HG03460 (cell line): ENCODE measurements at regions not wholly inside any gene's neighbourhood (a gene's known extent, or its start where the extent isn't known, plus 50 kb on each side); places are given as distances from the start of the nearest gene placed in this dataset.

Experiments
- ATAC-seq: cut with Tn5 transposase; IDR thresholded peaks from one replicate; pipeline ENCODE4 v1.9.1; 2021; ENCODE audit not compliant: unreplicated experiment

DNA sequence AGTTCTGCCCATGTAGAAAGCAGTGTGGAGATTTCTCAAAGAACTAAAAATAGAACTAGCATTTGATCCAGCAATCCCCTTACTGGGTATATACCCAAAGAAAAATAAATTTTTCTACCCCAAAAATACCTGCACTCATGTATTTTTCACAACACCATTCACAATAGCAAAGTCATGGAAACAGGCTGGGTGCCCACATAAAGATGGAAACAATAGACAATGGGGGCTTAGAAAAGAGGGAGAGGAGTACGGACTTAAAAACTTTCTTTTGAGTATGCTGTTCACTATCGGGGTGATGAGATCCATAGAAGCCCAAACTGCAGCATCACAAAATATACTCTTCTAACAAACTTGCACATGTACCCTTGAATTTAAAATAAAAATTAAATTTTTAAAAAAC lies 345.1 kb upstream of the CCDC54 start:
- ATAC-seq, result no peak

DNA sequence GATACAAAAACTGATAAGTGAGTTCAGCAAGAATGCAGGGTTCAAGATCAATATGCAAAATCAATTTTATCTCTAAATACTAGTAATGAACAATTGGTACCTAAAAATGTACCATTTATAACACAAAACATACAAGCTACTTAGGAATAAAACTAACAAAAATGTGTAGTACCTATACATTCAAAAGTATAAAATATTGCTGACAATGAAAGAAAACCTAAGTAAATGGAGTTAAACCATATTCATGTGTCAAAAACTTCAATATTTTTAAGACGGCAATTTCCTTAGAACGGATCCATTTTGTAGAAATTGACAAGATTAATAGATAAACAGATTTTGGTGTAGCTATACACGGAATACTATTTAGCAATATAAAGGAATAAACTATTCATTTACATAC lies 343.1 kb upstream of the CCDC54 start:
- no peak for ATAC-seq

DNA sequence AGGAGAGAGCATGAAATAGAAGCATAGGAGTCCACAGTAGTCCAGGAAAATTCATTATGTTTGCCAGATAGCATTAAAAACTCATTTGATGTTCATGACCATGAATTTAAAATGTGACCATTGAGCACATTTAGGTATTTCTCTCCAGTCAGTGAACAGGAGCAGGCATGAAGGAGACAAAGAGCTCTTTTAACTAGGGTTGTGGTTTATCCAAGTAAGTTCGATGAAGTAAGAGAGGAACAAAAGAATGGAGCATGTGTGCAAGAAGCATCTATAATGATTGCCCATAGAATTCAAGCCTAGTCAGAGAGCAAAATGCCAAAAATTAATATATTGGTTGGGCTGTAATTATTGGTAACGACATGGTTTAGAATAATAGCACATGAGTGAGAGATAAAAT lies 342.1 kb upstream of the CCDC54 start:
- no peak for ATAC-seq

DNA sequence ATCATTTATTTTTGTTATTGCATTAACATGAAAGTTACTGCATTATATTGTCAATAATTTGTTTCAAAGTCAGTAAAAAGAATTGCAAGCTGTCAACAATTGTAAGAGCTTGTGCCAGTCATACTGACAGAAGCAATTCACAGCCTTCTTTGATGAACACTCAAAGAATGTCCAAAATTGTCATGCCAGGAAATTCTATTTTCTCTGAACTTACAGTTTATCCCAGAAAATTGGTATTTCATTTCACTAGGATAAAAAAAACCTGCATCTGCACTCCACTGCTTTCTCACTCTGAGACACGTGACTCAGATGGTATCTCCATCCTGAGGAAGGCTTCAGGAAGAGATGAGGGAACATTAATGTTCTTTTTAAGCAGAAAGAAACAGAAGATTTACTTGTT lies 332.6 kb upstream of the CCDC54 start:
- no peak for ATAC-seq

DNA sequence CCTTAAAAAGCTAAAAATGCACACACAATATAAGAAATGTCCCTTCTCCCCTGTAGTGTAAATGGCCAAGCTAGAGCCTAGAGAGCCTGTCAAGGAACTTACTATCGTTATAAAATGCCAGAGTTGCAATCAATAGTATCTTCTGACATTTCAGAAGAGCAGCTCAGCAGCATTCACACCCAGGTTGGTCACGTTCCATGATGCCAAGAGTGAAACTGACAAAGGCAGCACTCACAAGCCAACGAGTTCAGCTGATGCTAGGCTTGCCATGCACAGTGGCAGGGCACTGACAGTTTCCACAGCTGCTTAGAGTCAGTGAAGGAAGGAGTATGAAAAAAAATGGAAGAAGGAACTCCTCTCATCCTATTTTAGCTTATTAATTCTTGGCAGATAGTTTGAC lies 331.4 kb upstream of the CCDC54 start:
- no peak for ATAC-seq

DNA sequence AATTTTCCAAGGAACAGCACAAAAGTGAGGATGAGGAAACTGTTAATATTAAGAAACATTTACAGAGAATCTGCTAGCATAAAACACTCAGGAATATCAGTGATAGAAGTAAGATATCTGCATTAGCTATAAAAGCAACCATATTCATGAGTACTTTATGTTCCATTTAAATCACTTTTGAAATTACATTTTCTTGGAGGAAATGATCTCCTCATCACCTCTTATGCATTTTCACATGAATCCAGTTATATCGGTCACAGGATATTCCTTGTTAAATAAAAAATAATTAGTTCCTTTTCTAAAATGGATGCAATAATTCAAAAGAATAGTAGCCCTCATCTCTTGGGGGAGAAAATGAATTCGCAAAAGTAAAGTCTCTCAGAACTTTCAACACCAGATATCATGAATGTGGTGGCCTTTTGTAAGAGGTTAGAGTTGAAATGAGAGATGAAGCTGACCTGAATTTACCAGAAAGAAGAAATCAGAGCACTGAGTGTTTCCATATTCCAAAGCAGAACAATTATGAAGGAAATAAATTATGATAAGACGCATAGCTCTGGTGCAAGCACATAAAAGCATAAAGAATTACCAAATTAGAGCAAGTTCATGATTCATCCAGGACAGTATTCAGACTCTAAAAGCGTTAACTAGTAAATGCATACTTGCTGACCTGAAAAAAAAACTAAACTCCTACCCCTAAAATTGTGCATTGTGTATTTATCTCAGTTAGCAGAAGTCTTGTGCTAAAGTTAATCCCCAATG lies 321.9 kb upstream of the CCDC54 start:
- no peak for ATAC-seq

DNA sequence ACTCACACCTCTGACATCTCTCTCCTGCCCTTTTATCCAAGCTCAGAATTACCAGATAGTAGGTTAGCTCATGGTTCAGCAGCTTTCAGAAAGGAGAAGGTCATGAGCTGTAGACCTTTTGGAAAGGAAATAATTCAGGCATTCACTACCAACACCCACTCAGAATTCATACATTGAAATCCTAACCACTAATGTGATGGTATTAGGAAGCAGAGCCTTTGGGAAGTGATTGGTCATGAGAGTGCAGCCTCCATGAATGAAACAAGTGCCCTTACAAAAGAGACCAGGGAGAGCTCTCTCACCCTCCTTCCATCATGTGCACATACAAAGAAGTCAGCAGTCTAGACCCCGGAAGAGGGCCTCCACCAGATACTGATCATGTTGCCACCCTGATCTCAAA lies 315.8 kb upstream of the CCDC54 start:
- no peak for ATAC-seq

DNA sequence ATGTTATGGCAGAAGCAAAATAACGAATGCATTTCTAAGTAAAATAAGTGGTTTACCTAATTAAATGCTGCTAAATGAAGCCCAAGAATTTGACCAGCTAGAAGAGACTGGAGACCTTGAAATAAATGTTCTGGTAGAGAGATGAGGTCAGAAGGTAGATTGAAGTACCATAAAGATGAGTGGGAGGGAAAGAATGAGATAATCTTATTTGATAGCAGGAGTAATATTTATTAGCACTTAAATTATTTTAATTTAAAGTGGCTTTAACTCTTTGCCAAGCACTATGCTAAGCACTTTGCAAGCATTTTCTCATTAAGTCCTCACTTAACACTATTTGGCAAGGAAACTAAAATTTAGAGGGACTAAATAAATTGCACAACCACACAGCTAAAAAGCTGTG lies 314.9 kb upstream of the CCDC54 start:
- ATAC-seq, result no peak

DNA sequence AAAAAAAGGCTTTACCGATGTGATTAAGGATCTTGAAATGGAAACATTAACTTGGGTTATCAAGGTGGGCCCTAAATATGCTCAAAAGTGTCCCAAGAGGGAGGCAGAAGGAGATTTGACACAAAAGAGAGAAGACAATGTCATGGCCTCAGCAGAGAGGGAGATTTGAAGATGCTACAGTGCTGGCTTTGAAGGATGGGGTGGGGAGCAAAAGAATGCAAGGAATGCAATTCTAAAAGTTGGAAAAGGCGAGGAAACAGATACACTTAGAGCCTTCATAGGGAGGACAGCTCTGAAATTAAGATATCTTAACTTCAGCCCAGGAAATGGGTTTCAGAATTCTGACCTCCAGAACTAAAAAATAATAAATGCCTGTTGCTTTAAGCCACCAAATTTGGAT lies 314.5 kb upstream of the CCDC54 start:
- ATAC-seq, result no peak

DNA sequence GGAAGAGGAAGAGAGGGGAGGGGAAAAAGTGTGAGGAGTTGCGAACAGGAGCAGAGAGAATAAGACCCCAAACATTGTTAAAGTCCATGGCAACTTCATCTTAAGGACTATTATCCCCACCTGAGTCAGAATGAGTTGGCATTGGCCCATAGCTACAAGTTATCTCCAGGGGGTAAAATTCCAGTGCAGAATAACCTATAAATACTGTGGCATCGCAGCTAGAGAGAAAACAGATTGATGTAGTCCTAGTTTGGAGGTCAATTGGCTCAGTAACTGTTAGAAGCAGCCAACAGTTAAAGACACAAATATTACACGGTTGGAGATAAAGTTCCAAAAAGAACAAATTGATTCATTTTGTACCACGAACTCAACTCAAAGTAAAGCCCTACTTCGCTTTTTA lies 313.9 kb upstream of the CCDC54 start:
- ATAC-seq, result no peak

DNA sequence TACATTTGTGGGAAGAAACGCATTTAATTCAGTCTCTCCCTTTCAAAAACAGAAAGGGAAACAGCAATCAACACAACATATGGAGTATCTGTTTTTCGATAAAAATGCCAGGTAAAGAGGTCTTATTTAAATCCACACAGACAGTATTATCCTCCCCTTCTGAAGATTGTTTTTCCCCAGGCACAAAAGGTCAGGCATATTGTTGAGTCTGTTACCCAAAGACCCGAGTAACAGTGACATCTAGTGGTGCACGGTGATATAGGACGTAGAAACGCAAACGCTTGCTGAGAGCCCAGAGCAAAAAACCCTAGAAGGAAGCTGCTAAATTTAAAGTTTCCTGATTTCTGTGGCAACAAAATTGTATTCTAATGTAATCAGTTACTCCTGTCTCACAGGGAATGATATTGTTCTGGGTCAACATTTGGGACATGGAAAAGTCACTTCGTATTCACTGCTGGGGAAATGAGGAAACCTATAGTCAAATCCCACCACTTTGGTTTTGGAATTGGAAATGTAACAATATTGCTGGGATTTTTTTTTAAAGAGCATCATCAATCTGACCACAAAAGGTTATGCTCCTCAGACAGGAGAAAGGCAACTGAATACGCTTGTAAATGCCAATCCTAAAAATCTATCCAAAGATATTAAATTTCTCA lies 312.7 kb upstream of the CCDC54 start:
- peak; percentile 81 for ATAC-seq

DNA sequence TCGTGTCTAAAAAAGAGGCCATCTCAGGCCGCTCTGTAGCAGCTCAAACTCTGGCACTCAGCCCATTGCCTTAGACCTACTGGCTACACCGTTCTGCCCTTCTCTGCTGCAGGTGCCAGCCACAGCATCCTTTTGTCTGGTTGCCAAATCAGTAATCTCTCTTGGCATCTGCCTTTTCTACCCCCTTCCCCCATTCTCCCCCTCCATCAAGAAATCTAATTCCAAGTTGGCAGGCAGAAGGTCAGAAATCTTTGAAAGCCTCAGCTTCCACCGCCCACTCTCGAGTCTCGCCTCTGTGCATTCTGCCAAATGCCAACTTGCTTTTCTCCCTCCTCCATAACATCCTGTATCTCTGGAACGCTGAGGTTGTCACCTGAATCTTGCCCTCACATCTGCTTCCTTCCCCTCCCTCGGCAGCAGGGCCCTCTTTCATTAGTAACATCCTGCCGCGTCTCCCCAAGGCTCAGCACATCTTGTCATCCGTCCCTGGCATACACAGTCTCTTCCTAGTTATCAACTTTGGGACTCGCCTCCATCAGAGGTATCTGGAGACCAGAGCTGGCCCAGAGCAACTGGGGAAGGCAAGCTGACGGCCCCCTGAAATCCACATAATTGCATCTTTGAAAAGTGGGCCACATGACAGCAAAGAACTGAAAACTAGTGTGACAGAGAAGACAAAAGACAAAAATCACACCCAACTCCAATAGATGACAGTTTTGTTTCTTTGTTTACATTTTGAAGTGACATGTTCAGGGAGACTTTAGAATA lies 312.0 kb upstream of the CCDC54 start:
- ATAC-seq, result no peak

DNA sequence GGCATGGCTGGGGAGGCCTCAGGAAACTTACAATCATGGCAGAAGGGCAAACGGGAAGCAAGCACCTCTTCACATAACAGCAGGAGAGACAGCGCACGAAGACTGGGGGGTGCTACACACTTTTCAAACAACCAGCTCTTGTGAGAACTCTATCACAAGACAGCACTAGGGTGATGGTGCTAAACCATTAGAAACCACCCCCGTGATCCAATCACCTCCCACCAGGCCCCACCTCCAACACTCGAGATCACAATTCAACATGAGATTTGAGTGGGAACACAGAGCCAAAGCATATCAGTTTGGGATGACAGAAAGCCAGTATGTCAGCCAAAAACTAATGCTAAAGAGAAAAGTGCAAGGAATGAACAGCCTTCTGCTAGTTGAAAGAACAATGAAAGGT lies 309.8 kb upstream of the CCDC54 start:
- ATAC-seq, result no peak

DNA sequence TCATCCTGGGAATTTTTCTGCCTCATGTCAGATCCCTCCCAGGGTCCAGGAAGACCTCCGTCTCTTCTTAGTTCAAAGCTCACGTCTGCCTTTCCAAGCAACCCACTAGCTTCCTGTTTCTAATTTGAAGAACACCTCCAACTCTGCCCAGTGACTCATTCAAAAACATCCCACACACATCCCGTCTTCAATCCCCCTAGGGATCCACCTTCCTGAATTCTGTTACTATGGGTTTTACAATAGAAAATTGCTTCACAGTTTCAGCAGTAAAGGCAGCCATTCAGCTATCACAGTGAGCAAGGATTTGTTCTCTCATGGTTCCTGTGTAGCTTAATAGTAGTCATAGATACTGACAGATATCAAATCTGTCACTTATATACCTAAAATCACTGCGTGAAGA lies 308.3 kb upstream of the CCDC54 start:
- no peak for ATAC-seq

DNA sequence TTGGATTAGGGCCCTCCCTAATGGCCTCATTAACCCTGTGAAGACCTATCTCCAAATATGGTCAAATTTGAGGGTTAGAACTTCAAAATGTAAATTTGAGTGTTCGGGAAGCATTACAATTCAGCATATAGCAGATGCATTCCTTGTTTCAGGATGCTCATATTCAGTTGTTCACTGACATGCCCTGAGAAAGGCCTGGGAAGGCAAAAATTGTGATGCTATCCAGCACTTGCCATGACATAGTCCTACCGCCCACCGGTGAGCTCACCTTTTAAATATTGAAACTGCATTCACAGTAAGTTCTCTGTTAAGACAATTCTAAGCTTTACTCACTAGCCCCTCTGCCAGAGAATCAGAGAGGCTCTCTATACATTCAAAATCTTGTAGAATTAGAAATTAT lies 300.3 kb upstream of the CCDC54 start:
- ATAC-seq, result no peak

DNA sequence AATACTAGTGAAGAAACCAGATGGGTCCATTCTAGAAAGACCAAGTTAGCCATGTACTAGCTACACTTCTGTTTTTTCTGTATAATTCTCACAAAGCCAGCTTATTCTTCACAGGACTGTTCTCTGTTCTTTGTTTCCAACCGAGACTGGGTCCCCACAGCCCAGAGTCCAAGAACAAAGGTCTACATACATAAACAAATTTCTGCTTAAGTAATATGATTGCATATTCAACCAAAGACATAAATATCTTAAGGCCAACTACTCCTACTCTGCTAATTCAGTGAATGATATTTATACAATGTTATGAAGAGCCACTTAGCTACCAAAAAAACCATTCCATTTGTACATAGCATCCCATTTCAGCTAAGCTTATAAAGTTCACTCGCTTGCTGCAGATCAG lies 299.8 kb upstream of the CCDC54 start:
- no peak for ATAC-seq

DNA sequence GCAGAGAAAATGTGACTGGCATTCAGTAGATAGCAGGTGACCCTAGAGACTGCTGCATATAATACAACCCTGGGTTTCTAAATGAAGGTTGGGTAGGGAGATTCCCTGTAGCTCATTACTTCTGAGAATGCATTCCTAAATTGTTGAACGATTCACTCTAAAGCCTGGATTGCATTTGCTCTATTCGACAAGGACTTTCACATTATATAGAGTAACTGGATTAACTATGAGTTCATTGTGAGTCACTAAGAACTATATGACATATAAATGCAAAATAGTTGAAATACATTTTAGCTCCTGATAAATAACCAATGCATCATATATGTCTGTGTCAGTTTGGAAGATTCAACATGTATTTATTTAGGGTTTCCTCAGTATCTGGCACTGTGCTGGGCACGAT lies 294.7 kb upstream of the CCDC54 start:
- ATAC-seq, result no peak

DNA sequence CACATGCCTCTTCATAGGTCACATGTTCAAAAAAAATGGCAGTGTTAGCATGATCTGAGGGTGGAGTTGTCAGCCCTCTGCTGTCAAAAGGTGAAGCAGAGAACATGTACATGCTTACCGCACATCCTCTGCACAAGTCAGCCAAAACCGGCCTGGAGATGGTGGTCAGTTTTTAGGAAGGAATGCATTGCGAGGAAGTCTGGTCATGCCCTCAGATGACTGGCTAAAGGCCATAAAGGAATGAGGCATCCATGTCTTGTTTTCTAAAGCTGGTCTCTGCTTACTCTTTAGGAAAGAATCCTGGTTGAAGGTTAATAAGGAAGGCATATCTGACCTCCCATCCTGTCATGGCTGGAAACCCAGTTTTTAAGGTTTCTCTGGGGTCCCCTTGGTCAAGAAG lies 292.0 kb upstream of the CCDC54 start:
- ATAC-seq, result no peak

DNA sequence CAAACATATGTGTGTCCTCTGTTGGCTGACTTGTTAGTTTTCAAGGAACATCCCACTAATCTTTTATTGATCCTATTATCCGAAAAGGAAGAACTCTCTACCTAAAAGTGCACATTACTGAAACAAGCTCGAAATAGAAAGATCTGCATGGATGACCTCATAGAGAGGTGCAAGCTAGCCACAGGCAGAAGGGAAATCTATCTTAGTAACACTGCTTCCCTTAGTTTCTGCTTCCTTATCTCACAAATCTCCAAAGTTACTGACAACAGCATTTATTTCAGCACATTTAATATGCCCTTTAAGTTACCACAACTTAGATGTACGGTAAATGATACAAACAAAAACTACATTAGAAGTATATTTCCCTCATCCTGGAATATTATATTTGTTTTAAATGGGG lies 285.1 kb upstream of the CCDC54 start:
- no peak for ATAC-seq

DNA sequence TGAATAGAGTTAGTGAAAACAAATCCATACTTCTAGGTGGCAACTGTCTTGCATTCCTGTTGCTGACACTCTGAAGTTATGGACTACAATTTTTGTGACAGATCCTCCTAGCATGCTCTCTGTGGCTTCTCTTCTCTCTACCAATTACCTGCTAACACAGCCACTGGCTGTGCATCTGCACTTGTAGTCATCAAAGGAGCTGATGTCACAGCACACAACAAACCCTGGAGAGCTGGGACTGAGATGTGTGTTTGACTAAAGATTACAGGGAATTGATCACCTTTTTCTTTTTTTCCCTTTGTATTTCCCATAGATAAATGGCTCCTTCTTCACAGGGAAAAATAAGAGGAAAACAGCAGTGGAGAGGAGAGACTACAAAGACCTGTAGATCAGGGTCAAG lies 278.4 kb upstream of the CCDC54 start:
- ATAC-seq, result no peak

DNA sequence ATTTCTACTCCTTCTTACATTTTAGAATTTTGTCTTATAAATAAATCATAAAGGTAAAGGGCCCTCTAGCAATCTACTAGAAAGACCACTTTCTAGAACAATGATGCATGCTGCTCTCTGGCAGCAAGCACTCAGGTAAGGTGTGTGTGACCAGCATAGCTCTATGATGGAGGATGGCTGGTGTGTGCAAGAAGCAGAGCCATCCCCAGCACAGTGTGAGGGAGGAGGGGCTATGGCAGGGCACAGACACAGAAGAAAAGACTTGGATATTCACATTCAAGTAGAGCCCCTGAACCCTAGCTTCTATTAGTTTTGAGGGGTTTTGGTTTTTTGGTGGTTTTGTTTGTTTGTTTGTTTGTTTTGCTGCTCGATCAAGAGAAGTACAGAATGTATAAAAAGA lies 277.1 kb upstream of the CCDC54 start:
- no peak for ATAC-seq

DNA sequence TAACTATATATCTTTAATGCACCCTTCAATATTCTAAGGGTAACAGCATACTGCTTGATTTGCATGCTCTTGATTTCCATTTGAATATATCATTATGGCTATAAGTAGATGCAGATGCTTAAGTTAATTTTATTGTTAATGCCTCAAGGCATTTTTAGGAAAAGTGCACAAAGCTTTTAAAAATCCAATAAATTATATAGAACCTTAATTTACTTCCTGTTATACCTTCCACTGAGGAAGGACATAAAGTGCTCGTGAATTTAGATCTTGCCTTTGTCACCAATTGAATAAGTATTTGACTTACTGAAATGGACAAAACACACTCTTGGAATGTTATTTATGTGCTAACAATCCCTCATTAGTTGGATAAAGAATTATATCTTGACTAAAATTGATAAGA lies 276.7 kb upstream of the CCDC54 start:
- no peak for ATAC-seq
